GM18517 (cell line): ENCODE measurements at regions not wholly inside any gene's neighbourhood (a gene's known extent, or its start where the extent isn't known, plus 50 kb on each side); places are given as distances from the start of the nearest gene placed in this dataset.
"Not testable (repeated sequence)": the region's sequence is repeated elsewhere in the genome, so short reads cannot be mapped to it uniquely, and the experiment has no call there.

Experiments used
- ATAC-seq: cut with Tn5 transposase; IDR thresholded peaks from one replicate; pipeline ENCODE4 v1.9.1; 2021; ENCODE audit warnings: mild to moderate bottlenecking, moderate library complexity; ENCODE audit not compliant: unreplicated experiment

DNA sequence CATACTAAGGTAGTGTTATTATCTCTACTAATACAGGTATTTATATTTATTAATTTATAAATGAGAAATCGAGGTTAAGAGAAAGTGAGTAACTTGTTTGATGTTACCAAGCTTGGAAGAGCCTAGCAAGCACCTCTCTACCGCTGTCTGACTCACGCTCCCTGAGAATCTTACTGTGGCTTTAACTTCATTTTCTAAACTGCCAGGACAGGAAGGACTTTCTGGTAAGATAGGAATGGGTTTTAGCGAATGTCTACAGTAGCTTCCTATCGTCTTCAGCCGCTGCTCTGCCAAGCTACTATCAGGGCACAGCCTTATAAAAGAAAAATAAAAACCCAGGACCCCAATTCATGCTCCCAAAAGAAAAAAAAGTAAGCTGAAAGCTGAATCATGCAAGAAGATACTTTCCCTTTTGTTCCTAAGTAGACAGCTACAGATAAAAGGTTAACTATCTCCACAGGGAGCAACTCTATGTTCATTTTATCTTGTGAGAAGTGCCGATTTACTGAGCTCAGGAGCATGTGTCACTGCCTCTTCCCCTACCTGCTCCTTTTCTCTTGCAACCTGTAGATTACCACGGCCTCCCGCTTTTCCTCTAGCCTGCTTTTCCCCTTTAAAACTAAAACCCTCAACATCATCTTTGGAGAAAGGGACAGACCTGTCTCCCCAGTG is 60.2 kb downstream of the THNSL1 start:
- no peak for ATAC-seq

DNA sequence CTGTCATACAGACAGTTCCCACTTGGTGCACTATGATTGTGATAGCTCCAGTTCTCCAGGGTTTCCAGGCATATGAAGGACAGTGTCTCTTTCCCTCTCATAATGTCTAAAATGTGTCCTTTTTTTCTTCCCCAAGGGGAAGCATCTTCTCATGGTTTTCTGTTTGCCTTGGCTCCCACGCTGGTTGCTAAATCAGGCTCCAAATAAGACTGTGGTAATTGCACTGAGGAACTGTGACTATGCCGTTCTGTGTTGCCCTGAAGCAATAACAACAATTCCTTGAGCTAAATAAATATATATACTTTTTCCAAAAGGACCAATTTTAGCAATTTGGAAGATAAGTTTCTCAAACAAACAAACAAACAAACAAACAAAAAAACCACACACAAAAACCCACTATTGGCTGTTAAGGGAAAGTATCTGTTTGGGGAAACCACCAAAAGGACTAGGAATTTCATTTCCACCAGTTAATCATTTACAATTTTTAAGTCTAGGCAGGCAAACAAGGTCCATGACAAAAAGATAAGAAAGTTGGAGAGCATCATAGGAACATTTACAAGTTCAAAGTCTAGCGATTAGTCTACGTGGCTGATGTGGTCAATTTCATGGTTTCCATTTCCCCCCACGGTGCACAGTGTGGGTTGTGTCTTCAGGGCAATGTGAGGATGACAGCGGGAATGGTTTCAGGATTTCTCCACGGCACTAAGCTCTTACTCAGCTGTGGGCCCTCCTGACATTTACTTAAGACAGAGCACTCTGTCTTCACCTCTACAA is 62.4 kb downstream of the THNSL1 start:
- no peak for ATAC-seq

DNA sequence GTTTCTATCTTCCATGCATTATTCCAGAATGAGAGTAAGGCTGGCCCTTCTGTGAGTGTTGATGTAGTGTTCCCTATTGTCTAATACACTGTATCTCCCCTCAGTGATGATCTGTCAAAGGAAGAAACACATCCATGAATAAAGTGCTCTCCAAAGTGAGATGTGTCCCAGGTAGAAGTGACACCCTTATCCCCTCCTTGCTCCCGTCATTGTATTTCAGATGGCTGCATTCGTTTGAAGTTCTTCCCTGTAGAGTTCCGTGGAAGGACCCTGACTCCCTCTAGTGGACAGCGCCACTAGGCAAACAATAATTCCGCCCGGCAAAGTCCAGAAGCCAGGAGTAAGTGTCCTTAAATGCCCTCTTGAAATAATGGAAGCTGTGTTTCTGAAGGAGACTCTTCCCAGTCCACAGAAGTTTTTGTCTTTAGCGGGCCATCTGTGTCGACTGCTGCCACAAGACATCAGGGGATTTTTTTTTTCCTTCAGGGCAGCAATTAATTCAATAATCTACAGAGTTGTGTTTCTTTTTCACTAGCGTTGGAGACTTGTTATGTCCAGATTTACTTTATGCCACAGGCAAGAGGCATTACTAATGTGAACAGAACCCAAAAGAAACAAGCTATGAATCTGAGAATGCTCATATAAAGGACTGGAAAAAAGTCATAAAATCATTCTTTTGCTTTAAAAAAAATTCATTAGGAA is 64.6 kb downstream of the THNSL1 start:
- ATAC-seq: peak; percentile 81

GRCh38 chr10:25082276-25083204 is 66.1 kb downstream of the THNSL1 start:
- no peak for ATAC-seq

GRCh38 chr10:25083546-25084111 is 67.2 kb downstream of the THNSL1 start:
- ATAC-seq: no peak

GRCh38 chr10:25084447-25084846 is 68.0 kb downstream of the THNSL1 start:
- no peak for ATAC-seq

GRCh38 chr10:25094590-25094989 is 78.2 kb downstream of the THNSL1 start:
- ATAC-seq: no peak

DNA sequence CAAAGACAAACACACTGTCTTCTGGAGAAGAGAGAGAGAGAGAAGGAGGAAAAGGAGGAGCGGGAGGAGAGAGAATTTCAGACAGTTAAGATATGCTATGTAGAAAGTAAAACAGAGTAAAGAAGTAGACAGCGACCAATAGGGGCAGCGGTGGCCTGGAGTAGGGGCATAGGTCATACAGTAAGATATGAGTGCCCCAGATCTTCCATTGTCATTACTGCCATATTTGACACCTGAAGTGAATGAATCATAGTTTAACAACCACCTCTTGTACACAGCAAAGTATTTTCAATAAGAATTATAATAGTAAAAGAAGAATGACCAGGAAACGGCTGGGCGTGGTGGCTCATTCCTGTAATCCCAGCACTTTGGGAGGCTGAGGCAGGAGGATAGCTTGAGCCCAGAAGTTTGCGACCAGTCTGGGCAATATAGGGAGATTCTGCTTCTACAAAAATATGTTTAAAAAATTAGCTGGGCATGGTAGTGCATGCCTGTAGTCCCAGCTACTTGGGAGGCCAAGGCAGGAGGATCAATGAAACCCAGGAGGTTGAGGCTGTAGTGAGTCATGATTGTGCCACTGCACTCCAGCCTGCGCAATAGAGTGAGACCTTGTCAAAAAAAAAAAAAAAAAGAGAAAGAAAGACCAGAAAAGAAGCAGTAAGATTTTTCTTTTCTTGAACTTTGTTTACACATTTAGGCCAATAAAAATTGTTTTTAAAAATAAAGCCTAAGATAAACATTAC is 77.0 kb upstream of the GPR158 start:
- no peak for ATAC-seq

GRCh38 chr10:25100141-25100540 is 74.7 kb upstream of the GPR158 start:
- no peak for ATAC-seq

GRCh38 chr10:25101461-25102146 is 73.2 kb upstream of the GPR158 start:
- no peak for ATAC-seq

DNA sequence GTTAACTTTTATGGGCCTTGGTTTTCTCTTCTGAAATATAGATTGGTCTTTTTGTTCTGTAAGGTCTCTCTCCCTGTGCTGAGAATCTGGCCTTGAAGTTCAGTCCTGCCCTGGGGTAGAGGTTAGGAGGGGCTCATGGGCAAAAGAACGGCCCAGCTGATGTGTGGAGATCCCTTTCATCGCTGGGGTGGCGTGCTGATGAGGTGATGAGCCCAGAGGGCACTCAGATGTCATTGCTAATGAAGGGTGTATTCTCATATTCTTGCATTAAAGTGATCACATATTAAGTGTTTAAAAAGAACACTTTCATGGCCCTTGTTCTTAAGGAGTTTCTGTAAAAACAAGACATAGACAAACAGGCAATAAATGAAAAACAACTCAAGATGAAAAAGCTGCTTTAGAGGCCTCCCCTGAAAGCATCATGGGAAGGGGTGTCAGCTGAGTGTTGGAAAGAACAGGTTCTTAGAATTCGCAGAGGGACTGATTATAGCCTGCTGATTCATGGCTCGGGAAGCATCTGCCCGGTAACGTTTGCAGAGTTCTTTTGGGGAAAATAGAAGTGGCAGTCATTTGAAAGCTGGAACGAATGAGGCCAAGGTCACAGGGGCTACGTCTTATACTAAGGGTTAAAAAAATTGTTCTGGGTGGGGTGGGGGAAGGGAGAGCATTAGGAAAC is 72.5 kb upstream of the GPR158 start:
- no peak for ATAC-seq

DNA sequence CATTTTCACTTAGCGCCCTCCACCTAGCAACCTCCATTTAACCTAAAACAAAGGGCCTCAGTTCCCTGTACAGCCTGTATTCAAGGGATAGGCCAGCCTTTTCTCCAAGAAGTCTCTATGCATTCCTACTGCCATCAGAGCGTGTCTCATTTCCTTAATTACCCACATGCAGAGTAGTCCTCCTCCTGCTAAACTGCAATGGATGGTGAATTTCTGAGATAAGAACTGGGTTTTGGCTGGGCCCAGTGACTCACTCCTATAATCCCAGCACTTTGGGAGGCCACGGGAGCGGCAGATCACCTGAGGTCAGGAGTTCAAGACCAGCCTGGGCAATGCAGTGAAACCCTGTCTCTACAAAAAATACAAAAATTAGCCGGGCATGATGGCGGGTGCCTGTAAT is 71.1 kb upstream of the GPR158 start:
- no peak for ATAC-seq

DNA sequence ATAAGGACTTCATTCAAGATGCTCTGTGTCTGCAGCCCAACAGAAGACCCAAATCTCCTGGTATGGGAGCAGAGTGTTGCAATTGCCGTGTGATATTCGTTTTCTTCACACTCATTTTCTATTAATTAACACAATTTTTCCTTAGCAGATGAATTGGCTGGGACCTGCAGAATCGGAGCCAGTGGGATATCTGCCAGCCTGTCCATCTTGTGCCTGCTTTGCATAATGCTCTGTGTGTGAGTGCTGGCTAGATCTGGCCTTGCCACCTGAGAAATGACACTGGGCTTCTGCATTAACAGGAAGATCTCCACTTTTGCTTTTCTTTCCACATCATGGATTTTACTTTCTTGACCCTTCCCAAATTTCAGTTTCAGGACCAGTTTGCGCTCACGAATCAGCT is 70.4 kb upstream of the GPR158 start:
- no peak for ATAC-seq

DNA sequence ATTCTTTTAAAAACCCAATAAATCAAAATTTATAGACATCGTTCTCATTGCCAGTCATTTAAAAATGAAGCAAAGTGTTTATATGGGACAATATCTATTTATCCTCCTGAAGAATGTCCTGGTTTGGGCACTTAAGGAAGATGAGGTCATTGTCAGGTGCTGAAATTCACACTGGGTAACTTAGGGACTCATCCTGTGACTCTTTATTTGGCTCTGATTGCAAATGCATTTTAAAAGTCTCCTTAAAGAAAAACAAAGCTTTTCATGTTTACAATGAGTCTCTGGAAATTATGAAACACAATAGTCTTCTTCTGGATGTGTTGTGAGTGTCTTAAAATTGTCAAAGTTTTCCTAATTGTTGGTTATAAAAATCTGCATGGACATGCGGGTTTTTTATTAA is 69.5 kb upstream of the GPR158 start:
- no peak for ATAC-seq

- ATAC-seq: no peak
Observed at GRCh38 chr10:25105743-25106260, 69.0 kb upstream of the GPR158 start.

DNA sequence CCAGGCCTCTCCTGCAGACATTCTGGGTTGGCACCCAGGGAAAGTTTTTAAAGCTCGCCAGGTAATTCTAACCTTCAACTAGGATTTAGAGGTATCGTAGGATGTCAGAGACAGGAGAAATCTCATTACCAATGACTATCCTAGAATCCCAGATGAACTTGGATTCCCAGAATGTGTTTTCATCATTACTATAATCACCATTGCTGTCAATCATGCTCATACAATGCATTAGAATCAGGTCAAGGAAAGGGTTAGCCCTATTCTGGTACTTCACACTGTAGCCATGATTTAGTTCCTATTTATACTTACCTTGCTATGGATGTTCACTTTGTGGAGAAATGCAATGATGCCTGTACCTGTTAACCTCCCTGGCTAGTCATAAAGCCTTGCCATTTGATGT is 67.0 kb upstream of the GPR158 start:
- no peak for ATAC-seq

- not testable (repeated sequence) for ATAC-seq
Observed at GRCh38 chr10:25109896-25110295, 64.9 kb upstream of the GPR158 start.

GRCh38 chr10:25112016-25112415 is 62.8 kb upstream of the GPR158 start:
- no peak for ATAC-seq
